ENCODE measurements at regions not wholly inside any gene's neighbourhood (a gene's known extent, or its start where the extent isn't known, plus 50 kb on each side); places are given as distances from the start of the nearest gene placed in this dataset.

DNA sequence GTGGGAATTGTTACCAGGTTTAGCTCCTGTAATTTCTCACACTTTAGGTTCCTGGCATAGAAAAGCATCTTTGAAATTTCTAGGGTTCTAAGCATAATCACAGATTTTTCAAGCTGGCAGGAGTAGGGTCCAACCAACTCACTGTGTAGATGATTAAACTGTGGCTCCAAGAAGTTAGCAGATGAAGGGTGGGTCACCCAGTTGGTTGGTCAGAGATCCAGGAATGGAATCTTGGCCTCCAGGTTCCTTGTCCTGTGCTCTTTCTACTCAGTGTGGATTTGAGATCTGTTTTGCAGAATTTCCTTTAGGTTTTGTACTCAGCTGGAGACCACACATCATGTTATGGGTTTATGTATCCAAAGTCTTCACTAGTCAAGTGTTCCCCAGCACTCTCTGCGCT is 90.3 kb upstream of the MAML3 start:
- H3K36me3 ChIP-seq (ENCODE audit: control insufficient read depth in 1 of 2, insufficient read depth in 2 of 2, low read length in 2 of 2): no peaks in the 10 kb centered on the region
- no peaks in the 10 kb centered on the region for H3K79me2 ChIP-seq (ENCODE audit: insufficient read depth, low read length)
- no peaks in the 10 kb centered on the region for H3K9me2 ChIP-seq (ENCODE audit: insufficient read depth)
- H2AFZ ChIP-seq (ENCODE audit: low read depth, low read length, poor library complexity, severe bottlenecking): no peak overlapping the region
- no peak for ATAC-seq
- RAD21 ChIA-PET (ENCODE audit: low non-redundant PET in 1 of 2, low total read pairs in 2 of 2, uncharacterized antibody in 2 of 2, unreplicated experiment in 2 of 2): no interaction called here
- TF ChIP-seq RAD21 (IDR thresholded peaks at IDR 0.05; ENCODE audit: low read depth): no peak
- TF ChIP-seq CEBPB (IDR thresholded peaks at IDR 0.05; ENCODE audit: low read depth): no peak
- no peak for TF ChIP-seq ZBTB33 (IDR thresholded peaks at IDR 0.05; ENCODE audit: extremely low read depth, insufficient replicate concordance, low read length)
- TF ChIP-seq ZNF274 (IDR thresholded peaks at IDR 0.05; ENCODE audit: low read depth, low read length): no peak
- TF ChIP-seq, protein P1, sequence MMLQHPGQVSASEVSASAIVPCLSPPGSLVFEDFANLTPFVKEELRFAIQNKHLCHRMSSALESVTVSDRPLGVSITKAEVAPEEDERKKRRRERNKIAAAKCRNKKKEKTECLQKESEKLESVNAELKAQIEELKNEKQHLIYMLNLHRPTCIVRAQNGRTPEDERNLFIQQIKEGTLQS (IDR thresholded peaks at IDR 0.05): no peak
- TF ChIP-seq SIN3A (IDR thresholded peaks at IDR 0.05; ENCODE audit: low read depth): no peak
- TF ChIP-seq TCF7L2 (IDR thresholded peaks at IDR 0.05; ENCODE audit: borderline replicate concordance, extremely low read depth, insufficient read depth, insufficient read length): no peak
- no peak for TF ChIP-seq EZH2phosphoT487 (IDR thresholded peaks at IDR 0.05; ENCODE audit: borderline replicate concordance)
- no peak for TF ChIP-seq POLR2A (IDR thresholded peaks at IDR 0.05; ENCODE audit: borderline replicate concordance, extremely low read depth, insufficient read depth, insufficient read length)
- TF ChIP-seq EZH2 (IDR thresholded peaks at IDR 0.05): no peak
- TF ChIP-seq YY1 (IDR thresholded peaks at IDR 0.05; ENCODE audit: extremely low read depth, insufficient replicate concordance, low read depth, low read length): no peak
- TF ChIP-seq CTCF (IDR thresholded peaks at IDR 0.05 in 2 of 3, conservative IDR thresholded peaks at IDR 0.05 in 1 of 3; ENCODE audit: borderline replicate concordance in 1 of 3, insufficient read depth in 1 of 3, low read depth in 2 of 3, low read length in 2 of 3): no peak
- intact Hi-C loops (cut with micrococcal nuclease): no loop called here
- no peak overlapping the region for H3K4me3 ChIP-seq (replicated peaks in 1 of 2; ENCODE audit: low read depth in 1 of 2, low read length in 2 of 2)
- no peak overlapping the region for H3K9ac ChIP-seq (ENCODE audit: low read length)
- CTCF ChIA-PET: no interaction called here
- POLR2A ChIA-PET: no interaction called here
- H3K4me1 ChIP-seq (ENCODE audit: control insufficient read depth in 1 of 2, insufficient read depth in 2 of 2, low read length in 2 of 2): peaks cover 0 to 5% of the 10 kb centered on the region in 2 experiments; a peak in 1 of 4 replicates
- no TSS peak for BruUV-seq (replicated peaks)
- no peak overlapping the region for H3K27ac ChIP-seq (ENCODE audit: low read depth, low read length)
- H4K20me1 ChIP-seq (ENCODE audit: insufficient read depth): no peaks in the 10 kb centered on the region
- H3K27me3 ChIP-seq (ENCODE audit: insufficient read depth, low read length): no peaks in the 10 kb centered on the region
- H3K9me3 ChIP-seq (ENCODE audit: control insufficient read depth in 1 of 2, insufficient read depth in 1 of 2, low read depth in 1 of 2, low read length in 2 of 2): no peaks in the 10 kb centered on the region
- DNase-seq (ENCODE audit: low read depth, low spot score): no peak
- H3K4me2 ChIP-seq (ENCODE audit: low read length): no peak overlapping the region

All from HCT116 (cell line).